GM13976 (cell line): ENCODE measurements at regions not wholly inside any gene's neighbourhood (a gene's known extent, or its start where the extent isn't known, plus 50 kb on each side); places are given as distances from the start of the nearest gene placed in this dataset.

Experiments used
- DNase-seq: peaks from one replicate; pipeline ENCODE4 v3.0.0; 2012; ENCODE audit warnings: low spot score
- CTCF ChIP-seq: IDR thresholded peaks from 2 replicates; pipeline ENCODE4 v1.5.1; 2012; ENCODE audit warnings: borderline replicate concordance, mild to moderate bottlenecking; ENCODE audit not compliant: insufficient read depth; ENCODE audit errors: extremely low read depth, missing control alignments, control extremely low read depth
- in situ Hi-C: fragments of 300-500 bp; cut with MboI; formaldehyde crosslinking; loops from one replicate; pipeline ENCODE4 v1.12.0; 2022; ENCODE audit warnings: low sequenced_read_pairs, mixed read lengths, inconsistent platforms; ENCODE audit not compliant: unreplicated experiment

GRCh38 chr12:98317939-98318899, 197.2 kb upstream of the TMPO start:
- DNase-seq: no peak
- in situ Hi-C loops: no loop called here
- no peak for TF ChIP-seq CTCF

- no peak for DNase-seq
- no peak for TF ChIP-seq CTCF
- in situ Hi-C loops: no loop called here
These were observed 195.5 kb upstream of the TMPO start for GRCh38 chr12:98319716-98320425.

GRCh38 chr12:98325003-98325402, 190.4 kb upstream of the TMPO start:
- no peak for TF ChIP-seq CTCF
- in situ Hi-C loops: no loop called here
- no peak for DNase-seq

GRCh38 chr12:98328467-98328866, 186.9 kb upstream of the TMPO start:
- in situ Hi-C loops: no loop called here
- DNase-seq: no peak
- no peak for TF ChIP-seq CTCF

GRCh38 chr12:98329589-98329988, 185.8 kb upstream of the TMPO start:
- no peak for TF ChIP-seq CTCF
- no peak for DNase-seq
- in situ Hi-C loops: no loop called here

GRCh38 chr12:98332642-98333041, 182.7 kb upstream of the TMPO start:
- DNase-seq: no peak

More at GRCh38 chr12:98332642-98333041, 182.7 kb upstream of the TMPO start:
- no peak for TF ChIP-seq CTCF
- in situ Hi-C loops: no loop called here
